Duodenal mucosa (tissue), 2 donors: ENCODE measurements at regions not wholly inside any gene's neighbourhood (a gene's known extent, or its start where the extent isn't known, plus 50 kb on each side); places are given as distances from the start of the nearest gene placed in this dataset.

Experiments used
- H3K27ac ChIP-seq: one replicate; pipeline ENCODE4 v1.7.0; 2013; ENCODE audit warnings: low read depth, low read length
- H3K27me3 ChIP-seq, 2 donors: one replicate each; pipeline ENCODE4 v1.7.0; 2013; ENCODE audit warnings: low read length in 2 of 2, control low read depth in 1 of 2; ENCODE audit not compliant: insufficient read depth in 2 of 2, control insufficient read depth in 1 of 2
- H3K36me3 ChIP-seq, 2 donors: one replicate each; pipeline ENCODE4 v1.7.0; 2013; ENCODE audit warnings: low read length in 2 of 2, control low read depth in 1 of 2; ENCODE audit not compliant: insufficient read depth in 2 of 2, control insufficient read depth in 1 of 2
- H3K4me1 ChIP-seq, 2 donors: one replicate each; pipeline ENCODE4 v1.7.0; 2013; ENCODE audit warnings: low read length in 2 of 2, control low read depth in 1 of 2; ENCODE audit not compliant: insufficient read depth in 2 of 2, control insufficient read depth in 1 of 2
- H3K4me3 ChIP-seq, 2 donors: one replicate each; pipeline ENCODE4 v1.7.0; 2013; ENCODE audit warnings: low read length in 2 of 2, low read depth in 1 of 2
- H3K9ac ChIP-seq, 2 donors: one replicate each; pipeline ENCODE4 v1.7.0; 2013; ENCODE audit warnings: low read length in 2 of 2, low read depth in 1 of 2
- H3K9me3 ChIP-seq, 2 donors: one replicate each; pipeline ENCODE4 v1.7.0; 2013; ENCODE audit warnings: low read length in 2 of 2, control low read depth in 1 of 2; ENCODE audit not compliant: control insufficient read depth in 1 of 2

- Histone ChIP-seq H3K9me3 (no peaks in the 10 kb centered on the region), H3K27ac (no peak overlapping the region), H3K27me3 (no peaks in the 10 kb centered on the region), H3K36me3 (no peaks in the 10 kb centered on the region), H3K9ac (no peak overlapping the region), H3K4me1 (no peaks in the 10 kb centered on the region), H3K4me3 (no peak overlapping the region)
Measured at GRCh38 chr7:131656980-131657723, 100.7 kb upstream of the PODXL start.

- Histone ChIP-seq H3K4me3 (no peak overlapping the region), H3K36me3 (no peaks in the 10 kb centered on the region), H3K27ac (no peak overlapping the region), H3K9me3 (no peaks in the 10 kb centered on the region), H3K4me1 (no peaks in the 10 kb centered on the region), H3K9ac (no peak overlapping the region), H3K27me3 (no peaks in the 10 kb centered on the region)
Measured at GRCh38 chr7:131655866-131656265, 99.4 kb upstream of the PODXL start.

- Histone ChIP-seq H3K36me3 (no peaks in the 10 kb centered on the region), H3K4me1 (no peaks in the 10 kb centered on the region), H3K27ac (no peak overlapping the region), H3K9ac (no peak overlapping the region), H3K4me3 (no peak overlapping the region), H3K9me3 (no peaks in the 10 kb centered on the region), H3K27me3 (no peaks in the 10 kb centered on the region)
Measured at GRCh38 chr7:131655447-131655846, 99.0 kb upstream of the PODXL start.

- Histone ChIP-seq H3K4me1 (no peaks in the 10 kb centered on the region), H3K27ac (no peak overlapping the region), H3K9ac (no peak overlapping the region), H3K9me3 (no peaks in the 10 kb centered on the region), H3K4me3 (no peak overlapping the region), H3K36me3 (no peaks in the 10 kb centered on the region), H3K27me3 (no peaks in the 10 kb centered on the region)
Measured at GRCh38 chr7:131654668-131655326, 98.4 kb upstream of the PODXL start.

GRCh38 chr7:131654249-131654558 is 97.8 kb upstream of the PODXL start:
- H3K4me3 ChIP-seq: no peak overlapping the region
- H3K36me3 ChIP-seq: no peaks in the 10 kb centered on the region
- H3K27me3 ChIP-seq: no peaks in the 10 kb centered on the region
- H3K9me3 ChIP-seq: no peaks in the 10 kb centered on the region
- H3K4me1 ChIP-seq: no peaks in the 10 kb centered on the region
- H3K9ac ChIP-seq: no peak overlapping the region
- H3K27ac ChIP-seq: no peak overlapping the region

- Histone ChIP-seq H3K36me3 (no peaks in the 10 kb centered on the region), H3K27ac (no peak overlapping the region), H3K4me3 (no peak overlapping the region), H3K4me1 (no peaks in the 10 kb centered on the region), H3K27me3 (no peaks in the 10 kb centered on the region), H3K9me3 (no peaks in the 10 kb centered on the region), H3K9ac (no peak overlapping the region)
Measured at GRCh38 chr7:131653418-131654248, 97.2 kb upstream of the PODXL start.

GRCh38 chr7:131652934-131653333 is 96.5 kb upstream of the PODXL start:
- Histone ChIP-seq H3K4me3 (no peak overlapping the region), H3K27ac (no peak overlapping the region), H3K27me3 (no peaks in the 10 kb centered on the region)

GRCh38 chr7:131652194-131652593 is 95.8 kb upstream of the PODXL start:
- Histone ChIP-seq H3K9me3 (no peaks in the 10 kb centered on the region), H3K4me1 (no peaks in the 10 kb centered on the region), H3K27ac (no peak overlapping the region), H3K36me3 (no peaks in the 10 kb centered on the region), H3K4me3 (no peak overlapping the region), H3K9ac (no peak overlapping the region), H3K27me3 (no peaks in the 10 kb centered on the region)

More at GRCh38 chr7:131652934-131653333, 96.5 kb upstream of the PODXL start:
- no peaks in the 10 kb centered on the region for H3K9me3 ChIP-seq
- H3K9ac ChIP-seq: no peak overlapping the region
- no peaks in the 10 kb centered on the region for H3K36me3 ChIP-seq
- H3K4me1 ChIP-seq: no peaks in the 10 kb centered on the region

- no peaks in the 10 kb centered on the region for H3K4me1 ChIP-seq
Measured at GRCh38 chr7:131649879-131650278, 93.5 kb upstream of the PODXL start.

GRCh38 chr7:131649003-131649541 is 92.6 kb upstream of the PODXL start:
- Histone ChIP-seq H3K9ac (no peak overlapping the region), H3K27me3 (no peaks in the 10 kb centered on the region), H3K36me3 (no peaks in the 10 kb centered on the region), H3K27ac (no peak overlapping the region), H3K9me3 (no peaks in the 10 kb centered on the region), H3K4me1 (no peaks in the 10 kb centered on the region), H3K4me3 (no peak overlapping the region)

More at GRCh38 chr7:131649879-131650278, 93.5 kb upstream of the PODXL start:
- no peak overlapping the region for H3K27ac ChIP-seq
- H3K9me3 ChIP-seq: no peaks in the 10 kb centered on the region
- H3K4me3 ChIP-seq: no peak overlapping the region
- no peak overlapping the region for H3K9ac ChIP-seq
- no peaks in the 10 kb centered on the region for H3K27me3 ChIP-seq
- no peaks in the 10 kb centered on the region for H3K36me3 ChIP-seq
